Testis (tissue), 2 donors: ENCODE measurements at regions not wholly inside any gene's neighbourhood (a gene's known extent, or its start where the extent isn't known, plus 50 kb on each side); places are given as distances from the start of the nearest gene placed in this dataset.

ENCODE experiments used
- DNase-seq: peaks from one replicate; pipeline ENCODE4 v3.0.0-alpha.2; 2019
- H3K27ac ChIP-seq, 2 donors: fragments of 200-600 bp; sonication (generic); one replicate each; pipeline ENCODE4 v1.5.1; 2019
- H3K27me3 ChIP-seq: fragments of 200-600 bp; sonication (generic); one replicate; pipeline ENCODE4 v1.5.1; 2019
- H3K36me3 ChIP-seq: fragments of 200-600 bp; sonication (generic); one replicate; pipeline ENCODE4 v1.5.1; 2017; ENCODE audit warnings: low read depth; ENCODE audit errors: missing control alignments
- H3K4me1 ChIP-seq: fragments of 200-600 bp; sonication (generic); one replicate; pipeline ENCODE4 v1.5.1; 2019
- H3K4me3 ChIP-seq, 2 donors: fragments of 200-600 bp; sonication (generic); one replicate each; pipeline ENCODE4 v1.5.1; 2017 to 2019
- H3K9me3 ChIP-seq: fragments of 200-600 bp; sonication (generic); one replicate; pipeline ENCODE4 v1.5.1; 2017
- CTCF ChIP-seq, 3 experiments: fragments of 450-650 bp in 2 of 3; fragments of 200-600 bp in 1 of 3; sonication (generic) in 1 of 3; IDR thresholded peaks; one replicate each; pipeline ENCODE4 v1.5.1; 2016 to 2019; ENCODE audit warnings: antibody characterized with exemption in 3 of 3, mild to moderate bottlenecking in 2 of 3, moderate library complexity in 1 of 3
- POLR2A ChIP-seq: fragments of 450-650 bp; IDR thresholded peaks from one replicate; pipeline ENCODE4 v1.6.1; 2017; ENCODE audit warnings: antibody characterized with exemption, mild to moderate bottlenecking, moderate library complexity
- WGBS, 2 donors: methylation state at CpG; one replicate each; pipeline ENCODE4 v1.1.5; 2018; 5-methylcytosine and 5-hydroxymethylcytosine counted together
- intact Hi-C: fragments of 100-400 bp; cut with DNase I; formaldehyde crosslinking; loops from one replicate; pipeline ENCODE4 v1.15.1; 2023; ENCODE audit warnings: low total_unique reads

GRCh38 chr14:98949481-98950135, 322.4 kb downstream of the BCL11B start:
- 84 to 87% methylated on average over 9 of the region's 9 CpGs for WGBS, 2 donors
- no peaks in the 10 kb centered on the region for H3K9me3 ChIP-seq
- no peak overlapping the region for H3K4me3 ChIP-seq
- H3K4me1 ChIP-seq: peaks cover 12% of the 10 kb centered on the region
- no peak for DNase-seq
- intact Hi-C loops: no loop called here
- H3K36me3 ChIP-seq: no peaks in the 10 kb centered on the region
- no peaks in the 10 kb centered on the region for H3K27me3 ChIP-seq
- TF ChIP-seq CTCF (IDR thresholded peaks at IDR 0.05): no peak
- no peak for TF ChIP-seq POLR2A
- no peak overlapping the region for H3K27ac ChIP-seq

GRCh38 chr14:98950353-98950895, 321.6 kb downstream of the BCL11B start:
- DNase-seq: no peak
- no peaks in the 10 kb centered on the region for H3K27me3 ChIP-seq
- 80 to 82% methylated on average over 3 to 5 of the region's 5 CpGs for WGBS, 2 donors
- H3K36me3 ChIP-seq: no peaks in the 10 kb centered on the region
- no peak for TF ChIP-seq POLR2A
- TF ChIP-seq CTCF (IDR thresholded peaks at IDR 0.05): no peak
- no peak overlapping the region for H3K27ac ChIP-seq
- H3K4me3 ChIP-seq: no peak overlapping the region
- peaks cover 12% of the 10 kb centered on the region for H3K4me1 ChIP-seq
- no peaks in the 10 kb centered on the region for H3K9me3 ChIP-seq
- intact Hi-C loops: no loop called here

- H3K27me3 ChIP-seq: no peaks in the 10 kb centered on the region
- no peaks in the 10 kb centered on the region for H3K9me3 ChIP-seq
- intact Hi-C loops: no loop called here
- WGBS, 2 donors: 93 to 96% methylated on average over 3 of the region's 3 CpGs
- TF ChIP-seq POLR2A (no peak), CTCF (IDR thresholded peaks at IDR 0.05) (no peak)
- no peak overlapping the region for H3K27ac ChIP-seq
- no peak overlapping the region for H3K4me3 ChIP-seq
- DNase-seq: no peak
- peaks cover 11% of the 10 kb centered on the region for H3K4me1 ChIP-seq
- H3K36me3 ChIP-seq: no peaks in the 10 kb centered on the region
These were observed 321.0 kb downstream of the BCL11B start for GRCh38 chr14:98951031-98951430.

- 92 to 95% methylated on average over 7 to 8 of the region's 8 CpGs for WGBS, 2 donors
- TF ChIP-seq CTCF (IDR thresholded peaks at IDR 0.05) (no peak), POLR2A (no peak)
- intact Hi-C loops: no loop called here
- Histone ChIP-seq H3K9me3 (no peaks in the 10 kb centered on the region), H3K27ac (no peak overlapping the region), H3K27me3 (no peaks in the 10 kb centered on the region), H3K36me3 (no peaks in the 10 kb centered on the region), H3K4me3 (no peak overlapping the region), H3K4me1 (peaks cover 5% of the 10 kb centered on the region)
- DNase-seq: no peak
These were observed 320.4 kb downstream of the BCL11B start for GRCh38 chr14:98951521-98952152.
